ENCODE measurements at regions not wholly inside any gene's neighbourhood (a gene's known extent, or its start where the extent isn't known, plus 50 kb on each side); places are given as distances from the start of the nearest gene placed in this dataset.

DNA sequence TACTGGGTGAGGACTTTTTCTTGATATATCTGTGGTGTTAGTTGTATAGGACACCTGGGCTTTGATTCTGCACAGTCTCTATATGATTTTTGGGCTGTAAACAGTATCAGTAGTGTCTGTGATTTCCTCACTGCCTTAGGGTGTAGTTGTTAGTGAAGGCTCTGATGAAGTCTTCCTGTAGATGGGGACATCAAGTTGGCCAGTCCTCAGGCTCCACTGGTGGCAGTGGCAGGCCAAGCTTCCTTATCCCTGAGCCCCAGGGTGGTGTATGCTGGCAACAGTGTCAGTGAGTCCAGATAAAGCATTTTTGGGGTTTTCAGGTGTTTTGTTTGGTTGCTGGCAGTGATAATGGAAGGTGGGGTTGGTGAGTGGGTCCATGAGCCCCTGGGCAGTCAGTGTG, 961.4 kb downstream of the DSC3 start (continued):
- TF ChIP-seq KDM5A (IDR thresholded peaks at IDR 0.05; ENCODE audit: low read length) (no peak), TAF1 (IDR thresholded peaks at IDR 0.05; ENCODE audit: low read depth, low read length) (no peak), BCL11A (IDR thresholded peaks at IDR 0.05; ENCODE audit: low read depth in 2 of 2, low read length in 2 of 2) (no peak), CBX5 (IDR thresholded peaks at IDR 0.05; ENCODE audit: low read depth, low read length) (no peak), CBX8 (IDR thresholded peaks at IDR 0.05; ENCODE audit: borderline replicate concordance, low read depth, low read length) (no peak), NRF1 (IDR thresholded peaks at IDR 0.05; ENCODE audit: low read depth, low read length) (no peak), POLR2A (IDR thresholded peaks at IDR 0.05; ENCODE audit: control extremely low read depth in 1 of 2, low read depth in 2 of 2, low read length in 2 of 2) (no peak), HDAC2 (IDR thresholded peaks at IDR 0.05; ENCODE audit: borderline replicate concordance in 1 of 2, low read depth in 2 of 2, low read length in 2 of 2) (no peak), SP1 (IDR thresholded peaks at IDR 0.05; ENCODE audit: low read depth, low read length) (no peak), SRF (IDR thresholded peaks at IDR 0.05; ENCODE audit: low read depth, low read length) (no peak), TEAD4 (IDR thresholded peaks at IDR 0.05; ENCODE audit: low read depth, low read length) (no peak), POU5F1 (IDR thresholded peaks at IDR 0.05; ENCODE audit: low read depth, low read length) (no peak), SP2 (IDR thresholded peaks at IDR 0.05; ENCODE audit: low read length) (no peak), CEBPB (IDR thresholded peaks at IDR 0.05; ENCODE audit: low read depth, low read length) (no peak), FOSL1 (IDR thresholded peaks at IDR 0.05; ENCODE audit: insufficient read depth, low read depth, low read length) (no peak), JUN (IDR thresholded peaks at IDR 0.05; ENCODE audit: low read depth, low read length) (no peak)
- TF ChIP-seq, protein P1, sequence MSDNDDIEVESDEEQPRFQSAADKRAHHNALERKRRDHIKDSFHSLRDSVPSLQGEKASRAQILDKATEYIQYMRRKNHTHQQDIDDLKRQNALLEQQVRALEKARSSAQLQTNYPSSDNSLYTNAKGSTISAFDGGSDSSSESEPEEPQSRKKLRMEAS (IDR thresholded peaks at IDR 0.05): no peak
